M059J (cell line): ENCODE measurements at regions not wholly inside any gene's neighbourhood (a gene's known extent, or its start where the extent isn't known, plus 50 kb on each side); places are given as distances from the start of the nearest gene placed in this dataset.
"Not testable (repeated sequence)": the region's sequence is repeated elsewhere in the genome, so short reads cannot be mapped to it uniquely, and the experiment has no call there.

ENCODE experiments used
- DNase-seq: peaks from one replicate; pipeline ENCODE4 v3.0.0-alpha.2; 2012; ENCODE audit warnings: low read depth

- no peak for DNase-seq
These were observed 1041.1 kb upstream of the CDH6 start for GRCh38 chr5:30152431-30152830.

GRCh38 chr5:30150231-30150630, 1043.3 kb upstream of the CDH6 start:
- DNase-seq: no peak

- DNase-seq: no peak
These were observed 1044.0 kb upstream of the CDH6 start for GRCh38 chr5:30149526-30149925.

- no peak for DNase-seq
These were observed 1045.5 kb upstream of the CDH6 start for GRCh38 chr5:30147976-30148375.

- not testable (repeated sequence) for DNase-seq
These were observed 1049.4 kb upstream of the CDH6 start for GRCh38 chr5:30144059-30144458.

GRCh38 chr5:30142432-30142831, 1051.1 kb upstream of the CDH6 start:
- DNase-seq: no peak

GRCh38 chr5:30121043-30121442, 1072.4 kb upstream of the CDH6 start:
- no peak for DNase-seq

- DNase-seq: no peak
These were observed 1076.4 kb upstream of the CDH6 start for GRCh38 chr5:30117135-30117534.

- no peak for DNase-seq
These were observed 1079.9 kb upstream of the CDH6 start for GRCh38 chr5:30113542-30113941.

- no peak for DNase-seq
These were observed 1080.6 kb upstream of the CDH6 start for GRCh38 chr5:30112867-30113266.

GRCh38 chr5:30108051-30108450, 1085.4 kb upstream of the CDH6 start:
- no peak for DNase-seq

GRCh38 chr5:30106596-30106995, 1086.9 kb upstream of the CDH6 start:
- DNase-seq: no peak

GRCh38 chr5:30104872-30105596, 1088.5 kb upstream of the CDH6 start:
- DNase-seq: no peak

- peak; percentile 19 for DNase-seq
These were observed 1089.9 kb upstream of the CDH6 start for GRCh38 chr5:30103452-30104202.

GRCh38 chr5:30103052-30103451, 1090.4 kb upstream of the CDH6 start:
- DNase-seq: peak; percentile 14

- no peak for DNase-seq
These were observed 1091.3 kb upstream of the CDH6 start for GRCh38 chr5:30102185-30102584.

GRCh38 chr5:30100929-30101328, 1092.6 kb upstream of the CDH6 start:
- no peak for DNase-seq

GRCh38 chr5:30100148-30100713, 1093.3 kb upstream of the CDH6 start:
- DNase-seq: no peak

- DNase-seq: peak; percentile 47
These were observed 1093.9 kb upstream of the CDH6 start for GRCh38 chr5:30099634-30100033.

GRCh38 chr5:30098940-30099339, 1094.5 kb upstream of the CDH6 start:
- no peak for DNase-seq

GRCh38 chr5:30092548-30092947, 1100.9 kb upstream of the CDH6 start:
- DNase-seq: no peak

GRCh38 chr5:30069441-30070263, 1123.8 kb upstream of the CDH6 start:
- DNase-seq: no peak
